Testis (tissue), 2 donors: ENCODE measurements at regions not wholly inside any gene's neighbourhood (a gene's known extent, or its start where the extent isn't known, plus 50 kb on each side); places are given as distances from the start of the nearest gene placed in this dataset.

ENCODE experiments used
- DNase-seq: peaks from one replicate; pipeline ENCODE4 v3.0.0-alpha.2; 2019
- H3K27ac ChIP-seq, 2 donors: fragments of 200-600 bp; sonication (generic); one replicate each; pipeline ENCODE4 v1.5.1; 2019
- H3K27me3 ChIP-seq: fragments of 200-600 bp; sonication (generic); one replicate; pipeline ENCODE4 v1.5.1; 2019
- H3K36me3 ChIP-seq: fragments of 200-600 bp; sonication (generic); one replicate; pipeline ENCODE4 v1.5.1; 2017; ENCODE audit warnings: low read depth; ENCODE audit errors: missing control alignments
- H3K4me1 ChIP-seq: fragments of 200-600 bp; sonication (generic); one replicate; pipeline ENCODE4 v1.5.1; 2019
- H3K4me3 ChIP-seq, 2 donors: fragments of 200-600 bp; sonication (generic); one replicate each; pipeline ENCODE4 v1.5.1; 2017 to 2019
- H3K9me3 ChIP-seq: fragments of 200-600 bp; sonication (generic); one replicate; pipeline ENCODE4 v1.5.1; 2017
- POLR2A ChIP-seq: fragments of 450-650 bp; IDR thresholded peaks from one replicate; pipeline ENCODE4 v1.6.1; 2017; ENCODE audit warnings: antibody characterized with exemption, mild to moderate bottlenecking, moderate library complexity
- WGBS, 2 donors: methylation state at CpG; one replicate each; pipeline ENCODE4 v1.1.5; 2018; 5-methylcytosine and 5-hydroxymethylcytosine counted together
- intact Hi-C: fragments of 100-400 bp; cut with DNase I; formaldehyde crosslinking; loops from one replicate; pipeline ENCODE4 v1.15.1; 2023; ENCODE audit warnings: low total_unique reads
- TF ChIP-seq, protein P1 (sequence below), 3 experiments: fragments of 450-650 bp in 2 of 3; fragments of 200-600 bp in 1 of 3; sonication (generic) in 1 of 3; IDR thresholded peaks; one replicate each; pipeline ENCODE4 v1.5.1; 2016 to 2019; ENCODE audit warnings: antibody characterized with exemption in 3 of 3, mild to moderate bottlenecking in 2 of 3, moderate library complexity in 1 of 3

DNA sequence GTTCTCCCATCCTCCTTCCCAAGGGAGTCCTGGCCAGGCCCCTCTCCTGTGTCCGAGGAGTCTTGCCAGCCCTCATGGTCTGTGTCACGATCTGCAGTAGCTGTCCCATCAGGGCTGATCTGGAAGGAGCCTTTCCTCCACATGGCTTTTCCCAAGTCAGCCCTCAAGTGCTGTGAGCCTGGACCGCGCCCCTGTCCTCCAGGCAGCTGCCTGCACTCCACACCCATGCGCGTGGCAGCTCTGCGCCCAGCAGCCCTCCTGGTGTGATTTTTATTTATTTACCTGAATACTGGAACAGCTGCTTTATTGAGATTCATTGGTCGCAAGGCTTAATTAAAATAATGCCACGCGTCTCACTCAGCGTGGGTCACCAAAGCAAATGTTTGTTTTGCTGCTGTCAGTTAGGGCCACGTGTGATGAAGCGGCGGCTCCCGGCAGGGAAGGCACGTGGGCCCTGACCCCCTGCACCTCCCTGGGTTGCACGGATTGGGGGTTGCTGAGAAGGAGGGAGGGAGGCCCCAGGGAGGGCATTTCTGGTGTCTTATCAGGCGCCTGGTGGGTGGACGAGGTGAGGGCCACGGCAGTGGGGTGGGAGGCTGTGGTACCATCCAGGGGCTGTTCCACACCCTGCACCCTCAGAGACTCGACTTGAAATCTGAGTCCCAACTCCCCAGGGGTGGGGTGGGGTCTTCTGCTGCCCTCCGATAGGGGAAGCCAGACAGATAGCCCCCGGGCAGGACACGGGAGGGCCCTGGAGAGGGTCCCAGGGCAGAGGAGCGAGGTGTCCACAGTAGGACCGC is 206.3 kb upstream of the C14orf180 start:
- DNase-seq = no peak
- TF ChIP-seq, protein P1, sequence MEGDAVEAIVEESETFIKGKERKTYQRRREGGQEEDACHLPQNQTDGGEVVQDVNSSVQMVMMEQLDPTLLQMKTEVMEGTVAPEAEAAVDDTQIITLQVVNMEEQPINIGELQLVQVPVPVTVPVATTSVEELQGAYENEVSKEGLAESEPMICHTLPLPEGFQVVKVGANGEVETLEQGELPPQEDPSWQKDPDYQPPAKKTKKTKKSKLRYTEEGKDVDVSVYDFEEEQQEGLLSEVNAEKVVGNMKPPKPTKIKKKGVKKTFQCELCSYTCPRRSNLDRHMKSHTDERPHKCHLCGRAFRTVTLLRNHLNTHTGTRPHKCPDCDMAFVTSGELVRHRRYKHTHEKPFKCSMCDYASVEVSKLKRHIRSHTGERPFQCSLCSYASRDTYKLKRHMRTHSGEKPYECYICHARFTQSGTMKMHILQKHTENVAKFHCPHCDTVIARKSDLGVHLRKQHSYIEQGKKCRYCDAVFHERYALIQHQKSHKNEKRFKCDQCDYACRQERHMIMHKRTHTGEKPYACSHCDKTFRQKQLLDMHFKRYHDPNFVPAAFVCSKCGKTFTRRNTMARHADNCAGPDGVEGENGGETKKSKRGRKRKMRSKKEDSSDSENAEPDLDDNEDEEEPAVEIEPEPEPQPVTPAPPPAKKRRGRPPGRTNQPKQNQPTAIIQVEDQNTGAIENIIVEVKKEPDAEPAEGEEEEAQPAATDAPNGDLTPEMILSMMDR (IDR thresholded peaks at IDR 0.05) = no peak
- no peak for TF ChIP-seq POLR2A
- Histone ChIP-seq H3K27ac (no peak overlapping the region), H3K36me3 (no peaks in the 10 kb centered on the region), H3K4me3 (no peak overlapping the region), H3K9me3 (no peaks in the 10 kb centered on the region), H3K27me3 (no peaks in the 10 kb centered on the region), H3K4me1 (no peaks in the 10 kb centered on the region)
- 86 to 87% methylated on average over 16 to 26 of the region's 26 CpGs for WGBS, 2 donors
- intact Hi-C loops = no loop called here

DNA sequence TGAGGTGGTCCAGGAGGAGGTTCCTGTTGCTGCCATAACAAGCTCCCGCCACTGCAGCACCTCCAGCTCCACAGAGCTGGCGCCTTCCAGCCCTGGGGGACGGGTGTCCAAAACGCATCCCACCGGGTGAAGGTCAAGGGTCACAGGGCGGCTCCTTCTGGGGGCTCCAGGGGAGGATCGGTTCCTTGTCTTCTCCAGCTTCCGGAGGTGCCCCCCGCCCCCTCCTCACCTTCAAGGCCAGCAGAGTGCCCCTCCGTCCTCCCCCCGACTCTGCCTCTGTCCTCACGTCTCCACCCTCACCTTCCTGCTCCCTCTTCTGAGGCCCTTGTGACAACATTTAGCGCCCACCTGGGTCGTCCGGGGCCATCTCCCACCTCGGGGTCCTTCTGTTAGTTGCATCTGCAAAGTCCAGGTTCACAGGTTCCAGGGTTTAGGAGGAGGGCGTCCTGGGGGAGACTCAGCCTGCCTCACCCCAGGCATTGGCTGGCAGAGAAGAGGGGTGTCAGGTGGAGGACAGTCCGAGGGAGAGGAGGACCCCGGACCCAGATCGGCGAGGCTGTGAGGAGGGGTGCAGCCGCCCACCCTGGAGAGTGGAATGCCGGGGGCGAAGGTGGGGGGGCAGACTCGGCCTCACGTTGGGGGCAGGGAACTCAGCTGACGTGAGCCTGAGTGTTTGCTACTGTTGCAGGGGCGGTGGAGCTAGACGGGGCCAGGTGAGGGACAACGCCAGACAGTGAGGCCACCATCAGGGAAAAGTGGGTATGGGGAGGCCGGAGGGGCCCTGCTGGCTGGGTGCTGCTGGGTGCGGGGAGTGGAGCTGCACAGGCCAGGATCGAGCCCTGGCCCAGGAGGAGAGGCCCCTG is 205.5 kb upstream of the C14orf180 start:
- H3K9me3 ChIP-seq = no peaks in the 10 kb centered on the region
- no peaks in the 10 kb centered on the region for H3K4me1 ChIP-seq
- H3K27me3 ChIP-seq = no peaks in the 10 kb centered on the region
- H3K27ac ChIP-seq = no peak overlapping the region
- DNase-seq = no peak
- no peak overlapping the region for H3K4me3 ChIP-seq
- 69 to 82% methylated on average over 33 of the region's 33 CpGs for WGBS, 2 donors
- no peak for TF ChIP-seq POLR2A
- TF ChIP-seq, protein P1 (IDR thresholded peaks at IDR 0.05) = no peak
- no peaks in the 10 kb centered on the region for H3K36me3 ChIP-seq
- intact Hi-C loops = no loop called here

DNA sequence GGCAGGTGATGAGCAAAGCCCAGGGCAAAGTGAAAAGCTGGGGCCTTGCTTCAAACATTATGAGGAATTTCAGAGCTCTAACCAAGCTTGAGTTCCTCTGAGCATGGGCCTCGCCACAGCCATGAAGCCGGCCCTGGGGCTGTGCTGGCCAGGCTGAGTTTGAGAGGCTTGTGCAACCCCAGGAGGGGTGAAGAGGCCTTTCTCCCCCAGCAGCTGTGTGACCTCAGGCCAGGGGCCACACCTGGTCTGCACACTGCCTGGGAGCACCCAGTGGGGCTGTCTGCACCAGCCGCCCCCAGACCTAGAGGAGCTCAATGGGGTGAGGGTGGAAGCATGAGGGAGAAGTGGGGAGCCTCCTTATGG is 204.9 kb upstream of the C14orf180 start:
- no peaks in the 10 kb centered on the region for H3K27me3 ChIP-seq
- no peak overlapping the region for H3K27ac ChIP-seq
- DNase-seq = no peak
- intact Hi-C loops = no loop called here
- no peaks in the 10 kb centered on the region for H3K9me3 ChIP-seq
- no peak overlapping the region for H3K4me3 ChIP-seq
- no peaks in the 10 kb centered on the region for H3K36me3 ChIP-seq
- H3K4me1 ChIP-seq = no peaks in the 10 kb centered on the region
- WGBS, 2 donors = 85 to 87% methylated on average over 3 of the region's 3 CpGs
- TF ChIP-seq, protein P1 (IDR thresholded peaks at IDR 0.05) = no peak
- TF ChIP-seq POLR2A = no peak

DNA sequence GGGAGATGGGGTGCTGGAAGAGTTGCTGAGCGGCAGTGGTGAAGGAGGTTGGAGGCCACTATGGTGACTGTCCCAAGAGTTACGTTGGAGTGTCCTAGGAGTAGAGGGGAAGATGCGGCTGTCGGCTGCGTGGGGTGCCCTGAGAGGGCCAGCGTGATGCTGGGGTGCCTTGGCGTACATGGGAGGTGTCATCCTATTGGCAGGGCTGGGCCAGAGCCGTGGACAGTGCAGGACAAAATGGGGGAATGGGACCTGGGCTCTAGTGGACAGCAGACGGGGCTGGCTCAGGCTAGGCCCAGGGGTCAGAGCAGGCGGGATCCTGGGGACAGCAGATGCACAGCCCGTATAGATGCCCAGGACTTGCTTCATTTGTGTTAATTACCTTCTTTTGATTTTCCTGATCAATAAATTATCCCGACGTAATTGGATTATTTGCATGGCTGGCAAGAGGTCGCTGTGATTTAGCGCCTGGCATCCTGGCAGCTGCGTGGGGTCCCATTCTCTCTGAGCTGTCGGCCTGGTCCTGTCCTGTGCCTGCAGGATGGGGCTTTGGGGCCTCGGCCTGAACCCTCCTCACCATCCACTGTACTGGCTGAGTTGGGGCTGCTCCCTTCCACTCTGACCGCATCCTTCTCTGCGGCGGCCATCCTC is 203.9 kb upstream of the C14orf180 start:
- H3K9me3 ChIP-seq = no peaks in the 10 kb centered on the region
- no peak for DNase-seq
- no peak overlapping the region for H3K4me3 ChIP-seq
- no peaks in the 10 kb centered on the region for H3K36me3 ChIP-seq
- no peaks in the 10 kb centered on the region for H3K27me3 ChIP-seq
- no peaks in the 10 kb centered on the region for H3K4me1 ChIP-seq
- intact Hi-C loops = no loop called here
- TF ChIP-seq POLR2A = no peak
- TF ChIP-seq, protein P1 (IDR thresholded peaks at IDR 0.05) = no peak
- no peak overlapping the region for H3K27ac ChIP-seq
- 94 to 96% methylated on average over 21 of the region's 21 CpGs for WGBS, 2 donors
